Activated B cell treated with CpG ODN at 0.5 μM for 24 hours (primary cell): ENCODE measurements at regions not wholly inside any gene's neighbourhood (a gene's known extent, or its start where the extent isn't known, plus 50 kb on each side); places are given as distances from the start of the nearest gene placed in this dataset.
"Not testable (repeated sequence)": the region's sequence is repeated elsewhere in the genome, so short reads cannot be mapped to it uniquely, and the experiment has no call there.

Experiments used
- ATAC-seq: fragments of 200-7000 bp; cut with Tn5 transposase; one replicate; pipeline ENCODE4 v1.10.0; 2021; ENCODE audit warnings: low read depth, mild to moderate bottlenecking, moderate library complexity
- CTCF ChIA-PET: fragments of 350-600 bp; sonication (Branson Sonifier 250); formaldehyde crosslinking; loops from one replicate; lab custom pipeline; 2021; ENCODE audit warnings: antibody characterized with exemption; lab: Charles Lee
- POLR2A ChIA-PET: fragments of 350-600 bp; sonication (Branson Sonifier 250); formaldehyde crosslinking; loops from one replicate; lab custom pipeline; 2021; ENCODE audit warnings: antibody characterized with exemption; lab: Charles Lee
- DNase-seq: peaks from one replicate; pipeline ENCODE4 v3.0.0; 2022
- H3K27ac Mint-ChIP-seq: one replicate; pipeline ENCODE4 v1.8.0; 2020; ENCODE audit warnings: mixed read lengths
- H3K27me3 Mint-ChIP-seq: one replicate; pipeline ENCODE4 v1.8.0; 2021; ENCODE audit warnings: mixed read lengths
- H3K36me3 Mint-ChIP-seq: one replicate; pipeline ENCODE4 v1.8.0; 2021; ENCODE audit warnings: low read depth, mixed read lengths
- H3K4me1 Mint-ChIP-seq: one replicate; pipeline ENCODE4 v1.8.0; 2021; ENCODE audit warnings: mixed read lengths
- H3K4me3 Mint-ChIP-seq: one replicate; pipeline ENCODE4 v1.8.0; 2020; ENCODE audit warnings: mild to moderate bottlenecking, mixed read lengths
- H3K9me3 Mint-ChIP-seq: one replicate; pipeline ENCODE4 v1.8.0; 2020; ENCODE audit warnings: mixed read lengths
- intact Hi-C: fragments of 100-400 bp; cut with micrococcal nuclease; formaldehyde crosslinking; loops from one replicate; pipeline ENCODE4 v1.15.1; 2024
- TF ChIP-seq, protein P1 (sequence below): fragments of 200-600 bp; IDR thresholded peaks from one replicate; pipeline ENCODE4 v1.8.0; 2022; ENCODE audit warnings: antibody characterized with exemption, mild to moderate bottlenecking

DNA sequence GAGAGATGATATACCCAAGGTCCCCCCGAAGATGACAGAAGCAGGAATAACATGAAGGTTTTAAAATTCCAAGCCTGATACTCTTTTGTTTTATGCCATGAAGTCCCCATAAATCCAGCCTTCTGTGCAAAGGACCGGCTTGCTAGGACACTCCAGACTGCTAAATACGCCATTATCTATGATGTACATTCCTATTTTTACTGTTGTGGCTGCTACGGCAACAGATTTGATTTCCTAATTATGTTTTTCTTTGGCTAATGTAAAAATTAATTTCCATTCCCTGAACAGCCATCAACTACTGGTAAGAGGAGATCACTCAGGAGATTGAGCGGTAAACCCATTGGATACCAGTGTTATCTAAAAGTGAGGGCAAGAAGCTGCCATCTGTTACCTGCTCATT is 1090.8 kb downstream of the TYW1 start:
- peaks cover 8% of the 10 kb centered on the region for H3K9me3 Mint-ChIP-seq
- CTCF ChIA-PET = no interaction called here
- intact Hi-C loops = no loop called here
- H3K27me3 Mint-ChIP-seq = no peaks in the 10 kb centered on the region
- POLR2A ChIA-PET = no interaction called here
- no peaks in the 10 kb centered on the region for H3K36me3 Mint-ChIP-seq
- DNase-seq (no peak), ATAC-seq (no peak)
- no peak overlapping the region for H3K27ac Mint-ChIP-seq
- no peak overlapping the region for H3K4me3 Mint-ChIP-seq
- TF ChIP-seq, protein P1, sequence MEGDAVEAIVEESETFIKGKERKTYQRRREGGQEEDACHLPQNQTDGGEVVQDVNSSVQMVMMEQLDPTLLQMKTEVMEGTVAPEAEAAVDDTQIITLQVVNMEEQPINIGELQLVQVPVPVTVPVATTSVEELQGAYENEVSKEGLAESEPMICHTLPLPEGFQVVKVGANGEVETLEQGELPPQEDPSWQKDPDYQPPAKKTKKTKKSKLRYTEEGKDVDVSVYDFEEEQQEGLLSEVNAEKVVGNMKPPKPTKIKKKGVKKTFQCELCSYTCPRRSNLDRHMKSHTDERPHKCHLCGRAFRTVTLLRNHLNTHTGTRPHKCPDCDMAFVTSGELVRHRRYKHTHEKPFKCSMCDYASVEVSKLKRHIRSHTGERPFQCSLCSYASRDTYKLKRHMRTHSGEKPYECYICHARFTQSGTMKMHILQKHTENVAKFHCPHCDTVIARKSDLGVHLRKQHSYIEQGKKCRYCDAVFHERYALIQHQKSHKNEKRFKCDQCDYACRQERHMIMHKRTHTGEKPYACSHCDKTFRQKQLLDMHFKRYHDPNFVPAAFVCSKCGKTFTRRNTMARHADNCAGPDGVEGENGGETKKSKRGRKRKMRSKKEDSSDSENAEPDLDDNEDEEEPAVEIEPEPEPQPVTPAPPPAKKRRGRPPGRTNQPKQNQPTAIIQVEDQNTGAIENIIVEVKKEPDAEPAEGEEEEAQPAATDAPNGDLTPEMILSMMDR = no peak
- H3K4me1 Mint-ChIP-seq = no peaks in the 10 kb centered on the region

DNA sequence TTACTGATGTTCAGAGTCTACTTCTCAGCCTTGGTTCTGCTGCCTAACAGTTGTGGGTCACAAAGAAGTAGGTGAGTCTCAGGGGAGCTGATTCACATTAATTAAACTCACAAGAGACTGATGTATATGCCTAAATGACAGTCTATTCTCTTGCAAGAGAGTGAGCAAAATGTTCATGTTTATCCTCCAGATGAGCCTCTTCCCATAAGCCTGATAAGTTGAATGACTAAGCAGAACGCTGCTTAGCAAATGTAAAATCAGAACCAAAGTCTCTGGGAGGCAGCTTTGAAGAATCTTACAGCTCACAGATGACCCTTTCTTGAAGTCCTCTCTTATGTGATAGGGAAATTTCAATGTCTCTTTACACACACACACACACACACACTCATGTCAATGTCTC is 1092.2 kb downstream of the TYW1 start:
- Mint-ChIP-seq H3K4me3 (no peak overlapping the region), H3K9me3 (peaks cover 8% of the 10 kb centered on the region), H3K4me1 (no peaks in the 10 kb centered on the region), H3K27ac (no peak overlapping the region), H3K27me3 (no peaks in the 10 kb centered on the region), H3K36me3 (no peaks in the 10 kb centered on the region)
- no peak for DNase-seq
- POLR2A ChIA-PET = no interaction called here
- ATAC-seq = no peak
- TF ChIP-seq, protein P1 = no peak
- intact Hi-C loops = no loop called here
- CTCF ChIA-PET = no interaction called here

DNA sequence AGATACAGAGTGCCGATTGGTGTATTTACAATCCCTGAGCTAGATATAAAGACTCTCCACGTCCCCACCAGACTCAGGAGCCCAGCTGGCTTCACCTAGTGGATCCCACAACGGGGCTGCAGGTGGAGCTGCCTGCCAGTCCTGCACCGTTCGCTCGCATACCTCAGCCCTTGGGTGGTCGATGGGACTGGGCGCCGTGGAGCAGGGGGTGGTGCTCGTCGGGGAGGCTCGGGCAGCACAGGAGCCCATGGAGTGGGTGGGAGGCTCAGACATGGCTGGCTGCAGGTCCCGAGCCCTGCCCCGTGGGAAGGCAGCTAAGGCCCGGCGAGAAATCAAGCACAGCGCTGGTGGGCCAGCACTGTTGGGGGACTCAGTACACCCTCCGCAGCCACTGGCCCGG is 1093.6 kb downstream of the TYW1 start:
- H3K4me1 Mint-ChIP-seq, ATAC-seq, H3K27me3 Mint-ChIP-seq, DNase-seq, H3K27ac Mint-ChIP-seq, H3K4me3 Mint-ChIP-seq, H3K9me3 Mint-ChIP-seq, intact Hi-C loops, H3K36me3 Mint-ChIP-seq, CTCF ChIA-PET, POLR2A ChIA-PET: not testable (repeated sequence)

DNA sequence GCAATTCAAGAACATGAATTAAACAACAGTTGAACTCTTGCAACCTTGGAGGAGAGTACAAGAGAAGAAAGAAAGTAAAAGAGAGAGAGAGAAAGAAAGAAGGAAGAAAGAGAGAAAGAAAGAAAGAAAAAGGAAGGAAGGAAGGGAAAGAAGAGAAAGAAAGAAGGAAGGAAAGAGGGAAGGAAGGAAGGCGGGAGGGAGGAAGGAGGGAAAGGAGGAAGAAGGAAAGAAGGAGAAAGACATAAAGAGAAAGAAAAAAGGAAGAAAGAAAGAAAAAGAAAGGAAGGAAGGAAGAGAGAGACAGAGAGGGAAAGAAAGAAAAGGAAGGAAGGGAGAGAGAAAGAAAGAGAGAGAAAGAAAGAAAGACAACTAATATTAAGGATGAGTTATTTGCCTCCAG is 1106.7 kb downstream of the TYW1 start:
- Mint-ChIP-seq H3K27me3 (no peaks in the 10 kb centered on the region), H3K9me3 (peaks cover 10% of the 10 kb centered on the region), H3K4me3 (no peak overlapping the region), H3K36me3 (no peaks in the 10 kb centered on the region), H3K27ac (no peak overlapping the region), H3K4me1 (no peaks in the 10 kb centered on the region)
- DNase-seq = no peak
- ChIA-PET CTCF (no interaction called here), POLR2A (no interaction called here)
- intact Hi-C loops = no loop called here
- ATAC-seq = no peak
- TF ChIP-seq, protein P1 = no peak

DNA sequence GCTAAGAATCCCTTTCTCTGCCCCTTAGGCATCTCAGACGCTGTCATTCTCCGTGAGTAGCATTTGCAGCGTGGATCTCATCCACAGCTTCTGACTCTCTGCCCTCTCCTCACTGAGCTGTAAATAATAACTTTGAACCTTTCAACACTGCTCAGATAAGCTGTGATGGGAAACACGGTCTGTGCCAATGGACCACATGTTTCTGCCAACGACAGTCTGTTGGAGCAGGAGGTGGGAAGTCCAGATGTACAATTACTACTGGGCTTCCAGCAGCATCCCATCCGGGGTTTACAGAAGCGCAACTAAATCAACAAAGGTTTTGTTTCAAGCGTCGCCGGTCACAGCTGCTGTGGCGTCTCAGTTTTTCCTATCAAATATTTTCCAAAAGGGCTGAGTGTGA is 1110.6 kb downstream of the TYW1 start:
- TF ChIP-seq, protein P1 = no peak
- ATAC-seq (no peak), DNase-seq (no peak)
- Mint-ChIP-seq H3K36me3 (no peaks in the 10 kb centered on the region), H3K27me3 (no peaks in the 10 kb centered on the region), H3K27ac (no peak overlapping the region), H3K4me3 (no peak overlapping the region), H3K9me3 (peaks cover 7% of the 10 kb centered on the region), H3K4me1 (no peaks in the 10 kb centered on the region)
- intact Hi-C loops = no loop called here
- POLR2A ChIA-PET = no interaction called here
- CTCF ChIA-PET = no interaction called here

DNA sequence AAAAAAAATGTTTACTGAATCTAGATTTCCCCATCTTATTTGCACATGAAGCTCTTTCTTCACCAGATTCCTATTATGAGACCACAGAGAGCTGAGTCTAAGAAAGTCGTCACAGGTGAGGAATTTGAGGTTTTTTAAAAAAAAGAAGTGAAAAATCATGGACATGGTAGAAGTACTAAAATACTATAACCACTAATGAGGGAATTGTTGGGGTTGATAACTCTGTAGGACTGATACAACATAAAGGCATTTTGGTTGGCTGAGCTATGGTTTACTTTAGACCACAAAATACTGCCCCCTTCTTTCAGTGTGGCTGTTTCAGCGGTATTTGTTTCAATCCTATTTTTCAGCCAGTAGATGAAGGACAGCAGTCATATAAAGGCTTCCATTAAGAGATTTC is 1111.3 kb downstream of the TYW1 start:
- TF ChIP-seq, protein P1 = no peak
- ChIA-PET CTCF (no interaction called here), POLR2A (no interaction called here)
- H3K4me1 Mint-ChIP-seq = no peaks in the 10 kb centered on the region
- no peak overlapping the region for H3K4me3 Mint-ChIP-seq
- peaks cover 8% of the 10 kb centered on the region for H3K9me3 Mint-ChIP-seq
- H3K36me3 Mint-ChIP-seq = no peaks in the 10 kb centered on the region
- ATAC-seq (no peak), DNase-seq (no peak)
- intact Hi-C loops = no loop called here
- no peak overlapping the region for H3K27ac Mint-ChIP-seq
- H3K27me3 Mint-ChIP-seq = no peaks in the 10 kb centered on the region
